ENCODE measurements at regions not wholly inside any gene's neighbourhood (a gene's known extent, or its start where the extent isn't known, plus 50 kb on each side); places are given as distances from the start of the nearest gene placed in this dataset.

GRCh38 chr17:63349478-63350000, 96.6 kb downstream of the CYB561 start:
- no peak for DNase-seq

DNA sequence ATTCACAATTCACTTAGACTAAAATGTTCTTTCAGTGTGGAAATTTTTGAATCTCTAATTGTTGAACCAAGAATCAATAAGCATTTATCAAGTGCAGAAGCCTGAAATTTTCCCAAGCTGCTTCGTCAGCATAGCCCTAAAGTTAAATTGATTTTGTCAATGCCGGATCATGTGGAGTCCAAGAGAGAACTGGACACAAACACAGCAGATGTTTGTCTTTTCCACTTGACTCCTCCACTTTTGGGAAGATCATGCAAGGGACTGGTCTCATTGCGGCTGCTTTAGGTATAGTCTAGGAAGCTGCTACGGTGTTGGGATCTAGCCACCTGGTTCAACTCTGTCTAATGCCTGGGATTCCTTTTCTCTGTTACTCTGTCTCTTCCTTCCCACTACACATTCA, 95.7 kb downstream of the CYB561 start:
- DNase-seq, result no peak

- no peak for DNase-seq
Measured at GRCh38 chr17:63354256-63354655, 91.8 kb downstream of the CYB561 start.

GRCh38 chr17:63356337-63356757, 89.8 kb downstream of the CYB561 start:
- no peak for DNase-seq

DNA sequence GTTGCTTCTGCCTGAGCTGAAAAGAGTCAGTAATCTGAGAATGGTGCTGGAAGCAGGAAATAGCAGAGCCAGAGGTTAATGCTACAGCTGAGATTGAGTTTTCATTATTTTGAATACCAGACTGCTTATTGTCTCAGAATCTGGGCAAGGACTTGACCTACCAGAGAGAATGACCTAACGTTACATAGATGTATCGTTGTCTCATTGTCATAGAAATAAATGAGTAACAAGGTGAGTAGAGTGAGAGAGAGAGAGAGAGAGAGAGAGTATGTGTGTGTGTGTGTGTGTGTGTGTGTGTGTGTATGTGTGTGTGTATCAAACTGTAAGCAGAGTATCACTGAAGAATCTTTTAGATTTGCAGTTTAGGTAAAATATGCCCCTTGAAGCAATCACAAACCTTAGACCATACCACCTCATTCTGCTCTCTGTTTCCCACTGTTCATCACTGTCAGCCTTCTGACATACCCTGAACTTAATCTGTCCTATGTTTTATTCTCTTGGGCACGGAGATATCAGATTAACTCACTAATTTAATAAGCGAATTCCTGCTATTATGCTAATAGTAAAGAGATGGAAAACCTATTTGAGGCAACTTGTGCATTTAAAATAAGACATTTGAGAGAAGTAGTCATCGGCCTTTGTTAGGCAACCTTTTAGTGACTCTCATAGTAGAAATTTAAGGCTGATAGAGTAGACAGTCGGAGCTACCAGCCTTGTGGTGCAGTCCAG, 87.8 kb downstream of the CYB561 start:
- no peak for DNase-seq

DNA sequence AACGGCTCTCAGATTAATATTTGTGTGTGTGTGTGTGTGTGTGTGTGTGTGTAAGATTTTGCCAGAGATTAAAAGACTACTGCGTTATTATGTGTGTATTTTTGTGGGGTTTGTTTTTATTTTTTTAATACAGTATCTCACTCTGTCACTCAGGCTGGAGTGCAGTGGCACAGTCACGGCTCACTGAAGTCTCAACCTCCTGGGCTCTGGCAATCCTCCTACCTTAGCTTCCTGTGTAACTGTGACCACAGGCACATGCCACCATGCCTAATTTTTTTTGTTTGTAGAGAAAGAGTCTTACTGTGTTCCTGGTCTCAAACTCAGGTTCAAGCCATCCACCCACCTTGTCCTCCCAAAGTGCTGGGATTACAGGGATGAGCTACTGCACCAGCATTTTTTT, 87.2 kb downstream of the CYB561 start:
- DNase-seq, result no peak

GRCh38 chr17:63361182-63361581, 84.9 kb downstream of the CYB561 start:
- no peak for DNase-seq

- no peak for DNase-seq
Measured at GRCh38 chr17:63362115-63362514, 84.0 kb downstream of the CYB561 start.

DNA sequence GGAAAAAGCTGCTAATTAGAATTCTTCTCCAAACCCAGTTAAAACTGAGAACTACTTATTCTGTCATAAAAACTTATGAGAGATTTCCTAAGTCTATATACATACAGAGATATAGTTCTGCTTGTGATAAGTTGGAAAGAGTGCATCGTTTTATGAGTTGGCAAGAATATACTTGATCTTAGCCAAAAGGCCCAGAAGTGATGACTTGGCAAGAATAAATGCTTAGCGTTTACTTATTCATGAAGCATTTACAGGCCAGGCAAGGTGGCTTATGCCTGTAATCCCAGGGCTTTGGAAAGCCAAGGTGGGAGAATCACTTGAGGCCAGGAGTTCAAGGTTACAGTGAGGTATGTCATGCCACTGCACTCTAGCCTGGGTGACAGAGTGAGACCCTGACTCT, 81.7 kb downstream of the CYB561 start:
- DNase-seq, result no peak

DNA sequence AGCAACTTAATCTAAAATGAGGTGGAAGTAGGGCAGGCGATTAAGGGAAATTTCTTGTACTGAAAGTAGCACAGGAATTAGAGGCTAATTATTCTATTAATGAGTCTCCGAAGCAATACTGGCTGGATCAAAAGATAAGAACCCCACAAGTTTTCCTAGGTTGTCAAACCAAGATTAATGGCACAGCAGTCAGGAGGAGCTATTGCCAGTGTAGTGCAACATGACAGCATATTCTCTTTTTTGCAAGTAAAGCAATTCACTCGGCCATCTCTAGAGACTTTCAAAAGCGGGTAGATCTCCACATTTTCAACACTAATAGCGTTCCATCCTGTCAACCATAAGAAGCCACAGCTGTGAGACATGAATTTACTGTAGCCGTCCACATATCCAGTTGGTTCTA, 81.2 kb downstream of the CYB561 start:
- no peak for DNase-seq

- DNase-seq, result no peak
Measured at GRCh38 chr17:63365366-63366240, 80.5 kb downstream of the CYB561 start.

GRCh38 chr17:63366241-63366566, 79.9 kb downstream of the CYB561 start:
- DNase-seq, result no peak

DNA sequence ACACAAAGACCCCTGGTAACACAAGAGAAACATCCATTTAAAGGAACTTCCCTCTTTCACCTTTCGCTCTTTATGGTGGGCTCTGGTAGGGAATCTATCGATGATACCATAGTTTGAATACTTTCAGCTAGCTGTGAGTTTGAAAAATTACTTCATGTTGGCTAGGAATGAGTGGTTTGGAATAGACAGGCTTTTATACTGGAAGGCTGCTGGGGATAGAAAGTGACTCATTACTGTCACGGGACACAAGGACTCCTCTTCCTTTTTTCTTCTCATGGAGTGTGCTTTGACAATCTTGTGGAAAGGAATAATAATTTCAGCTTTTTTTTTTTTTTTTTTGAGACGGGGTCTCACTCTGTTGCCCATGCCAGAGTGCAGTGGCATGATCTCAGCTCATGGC, 76.9 kb downstream of the CYB561 start:
- no peak for DNase-seq

DNA sequence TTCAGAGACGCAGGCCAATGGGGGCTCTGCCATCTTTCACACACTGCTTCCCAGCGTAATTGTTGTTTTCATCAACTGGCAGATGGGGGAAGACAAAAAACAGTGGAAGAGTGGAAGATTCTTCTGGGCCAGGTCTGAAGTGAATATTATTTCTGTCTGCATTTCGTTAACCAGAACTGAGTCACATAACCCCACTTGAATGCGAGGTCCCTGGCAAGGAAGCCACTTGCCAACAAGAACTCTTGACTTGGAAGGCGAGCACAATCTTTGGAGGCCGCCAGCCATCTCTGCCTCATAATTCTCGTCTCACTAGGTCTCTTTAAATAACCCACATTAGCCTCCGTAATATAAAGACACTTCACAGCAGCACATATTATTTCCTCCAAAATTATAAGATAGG, 75.4 kb downstream of the CYB561 start:
- no peak for DNase-seq

GRCh38 chr17:63376949-63377348, 69.2 kb downstream of the CYB561 start:
- no peak for DNase-seq

- DNase-seq, result no peak
Measured at GRCh38 chr17:63378411-63379375, 67.4 kb downstream of the CYB561 start.

DNA sequence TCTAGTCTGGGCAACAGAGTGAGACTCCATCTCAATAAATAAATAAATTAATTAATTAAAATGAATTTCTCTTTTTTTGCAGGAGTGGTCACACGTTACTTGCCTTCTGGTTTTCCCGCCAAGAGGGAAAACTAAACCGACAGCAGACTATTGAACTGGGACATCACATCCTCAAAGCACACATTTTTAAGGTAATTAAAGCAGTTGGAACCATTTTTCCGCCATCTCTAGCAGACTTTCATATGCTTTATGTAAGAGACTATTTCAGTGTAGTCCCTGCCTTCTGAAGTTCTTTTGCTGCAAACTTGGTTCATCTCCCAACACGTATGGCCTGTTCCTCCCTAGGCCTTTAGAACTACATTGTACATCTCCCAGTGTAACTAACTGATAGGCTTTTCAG, 66.5 kb downstream of the CYB561 start:
- no peak for DNase-seq

DNA sequence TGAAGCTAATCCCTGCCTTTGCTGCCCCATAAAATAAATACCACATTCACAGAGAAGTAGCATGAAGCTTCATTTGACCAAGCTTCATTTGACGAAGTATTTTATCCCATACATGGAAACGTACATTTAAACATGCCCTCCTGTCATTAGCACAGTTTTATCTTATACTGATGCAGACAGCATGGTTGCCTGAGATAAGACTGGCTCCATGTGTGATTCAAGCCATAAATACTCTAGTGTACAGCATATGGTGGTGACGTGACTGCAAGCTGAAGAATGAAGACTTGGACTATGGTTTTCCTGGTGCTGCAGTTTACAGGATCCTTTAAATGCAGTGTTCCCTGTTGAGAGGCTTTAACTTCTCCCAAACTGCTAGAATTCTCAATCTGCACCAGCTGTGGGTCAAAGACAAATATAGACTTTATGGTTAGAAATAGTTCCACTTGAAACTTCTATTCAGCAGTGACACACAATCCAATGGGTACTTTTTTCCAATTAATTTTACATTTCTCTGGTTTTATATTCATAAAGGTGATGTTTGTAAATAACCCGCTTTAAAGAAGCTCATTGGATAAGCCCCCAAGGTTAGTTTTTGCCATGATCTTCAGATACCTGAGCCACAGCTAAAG, 64.9 kb downstream of the CYB561 start:
- DNase-seq, result no peak

- no peak for DNase-seq
Measured at GRCh38 chr17:63382136-63382535, 64.0 kb downstream of the CYB561 start.

All from stimulated activated CD4-positive, alpha-beta T cell treated with anti-CD3 and anti-CD28 coated beads, Interleukin-2, amount 100 ng/mL, for 24 hours (primary cell).